GM18505 (cell line): ENCODE measurements at regions not wholly inside any gene's neighbourhood (a gene's known extent, or its start where the extent isn't known, plus 50 kb on each side); places are given as distances from the start of the nearest gene placed in this dataset.

Experiments used
- ATAC-seq: cut with Tn5 transposase; IDR thresholded peaks from one replicate; pipeline ENCODE4 v1.9.1; 2021; ENCODE audit not compliant: unreplicated experiment
- POLR2A ChIP-seq: IDR thresholded peaks from 4 replicates; pipeline ENCODE4 v1.6.1; 2011; ENCODE audit warnings: borderline replicate concordance; ENCODE audit not compliant: insufficient read depth, insufficient read length; ENCODE audit errors: extremely low read depth

DNA sequence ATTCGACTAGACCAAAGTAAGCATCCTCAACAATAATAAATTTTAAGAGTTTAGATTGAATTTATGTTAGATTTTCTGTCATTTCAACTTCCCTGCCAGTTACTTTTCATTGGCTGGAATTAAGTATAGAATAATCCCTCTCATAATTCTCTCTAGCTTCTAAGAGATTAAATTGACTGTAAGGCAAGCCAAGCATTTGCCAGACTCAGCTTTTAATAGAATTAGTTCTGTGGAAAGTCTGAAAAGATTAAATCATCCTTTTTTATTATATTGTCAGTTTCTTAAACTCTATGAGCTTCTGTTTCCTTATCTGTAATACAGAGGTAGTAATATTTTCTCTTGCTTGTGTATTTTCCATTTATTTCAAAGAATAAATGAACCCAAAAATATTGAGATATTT is 77.9 kb upstream of the ZNF804A start:
- no peak for TF ChIP-seq POLR2A
- ATAC-seq, result no peak

DNA sequence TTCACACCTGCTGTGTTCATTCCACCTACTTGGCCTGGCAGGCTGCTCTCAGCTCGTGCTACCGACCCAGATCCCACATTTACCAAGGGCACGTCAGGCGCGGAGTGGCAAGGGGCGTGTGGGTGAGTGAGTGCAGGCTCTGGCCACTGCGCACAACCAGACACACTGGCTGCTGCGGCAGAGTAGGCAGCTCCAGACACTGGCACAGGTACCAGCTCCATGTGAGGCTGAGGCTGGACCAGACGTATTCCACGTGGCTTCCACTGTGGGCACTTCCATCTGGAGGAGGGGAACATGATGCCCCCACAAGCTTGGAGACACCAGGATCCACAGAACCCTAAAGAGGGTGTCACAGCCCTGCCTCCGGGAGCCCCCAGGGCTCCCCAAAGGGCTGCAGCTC is 74.6 kb upstream of the ZNF804A start:
- ATAC-seq, result no peak
- TF ChIP-seq POLR2A, result no peak

DNA sequence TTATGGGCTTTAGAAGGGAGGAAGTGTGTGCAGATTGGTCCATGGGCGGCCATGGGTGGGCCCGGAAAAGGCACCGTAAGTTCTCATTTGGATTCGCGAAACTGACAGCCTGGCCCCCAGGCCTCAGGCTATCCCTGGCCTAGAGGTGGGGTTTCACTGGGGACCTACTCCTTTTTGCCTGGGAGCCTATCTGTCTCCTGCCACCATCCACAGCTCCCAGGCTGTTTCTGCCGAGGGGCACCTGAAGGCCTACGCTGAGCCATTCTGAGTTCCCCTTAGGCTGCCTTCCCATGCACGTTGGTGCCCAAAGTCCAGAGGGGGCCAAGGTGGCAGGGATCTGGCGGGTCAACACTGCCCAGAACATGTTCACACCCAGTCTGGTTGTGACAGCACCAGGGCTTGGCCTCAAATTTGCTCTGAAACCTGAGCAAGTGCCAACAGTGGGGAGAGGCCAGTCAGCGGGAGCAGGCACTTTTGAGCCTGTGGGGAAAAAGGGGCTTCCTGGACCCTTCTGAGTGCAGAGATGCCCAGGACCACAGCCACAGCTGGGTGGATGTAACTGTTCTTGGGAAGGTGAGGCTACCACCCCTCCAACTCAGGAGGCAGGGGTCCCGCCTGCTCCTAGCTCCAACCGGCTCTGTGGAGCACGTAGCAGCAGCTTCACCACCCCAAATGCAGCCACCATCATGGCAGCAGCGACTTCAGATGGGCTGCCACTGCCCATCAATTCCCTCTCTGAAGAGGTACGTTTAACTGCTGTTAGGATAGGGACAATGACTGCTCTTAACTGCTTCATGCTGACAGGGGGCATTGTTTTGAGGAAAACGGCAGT is 73.6 kb upstream of the ZNF804A start:
- ATAC-seq, result no peak
- no peak for TF ChIP-seq POLR2A

DNA sequence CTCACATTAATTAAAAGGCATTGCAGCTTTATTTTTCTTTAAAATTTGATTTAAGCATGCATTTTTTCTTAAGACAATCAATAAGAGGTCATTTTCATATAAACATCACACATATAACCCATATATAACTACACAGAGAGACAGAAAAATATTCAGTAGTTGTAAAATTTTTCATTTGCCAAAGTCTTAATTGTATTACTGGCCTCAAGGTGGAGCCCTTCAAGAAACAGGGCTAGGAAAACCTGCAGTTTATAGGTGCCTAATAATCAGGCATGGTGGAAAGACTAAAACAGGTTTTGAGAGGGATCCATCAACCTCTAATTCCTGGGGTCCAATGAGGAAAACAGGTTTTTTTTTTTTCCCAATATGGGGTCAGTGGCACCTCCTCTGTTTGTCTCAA is 71.3 kb upstream of the ZNF804A start:
- TF ChIP-seq POLR2A, result no peak
- no peak for ATAC-seq

DNA sequence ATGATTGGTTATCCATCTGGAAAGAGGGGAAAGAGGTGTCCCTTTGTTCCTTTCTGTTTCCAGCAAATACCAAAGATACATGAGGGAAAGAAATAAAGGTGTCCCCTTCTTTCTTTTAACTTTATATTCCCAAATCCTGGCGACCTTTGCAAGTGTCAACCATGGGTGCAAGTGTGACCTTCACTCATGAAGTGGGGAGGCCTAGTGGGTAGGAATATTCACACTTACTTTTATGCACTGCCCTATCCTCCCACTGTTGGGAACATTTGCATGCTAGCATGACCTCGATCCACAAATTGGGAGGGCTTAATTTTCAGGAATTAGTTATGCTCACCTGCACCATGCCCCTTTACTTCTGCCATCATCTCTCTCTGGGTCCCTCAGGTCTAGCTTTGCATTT is 70.2 kb upstream of the ZNF804A start:
- no peak for ATAC-seq
- no peak for TF ChIP-seq POLR2A

DNA sequence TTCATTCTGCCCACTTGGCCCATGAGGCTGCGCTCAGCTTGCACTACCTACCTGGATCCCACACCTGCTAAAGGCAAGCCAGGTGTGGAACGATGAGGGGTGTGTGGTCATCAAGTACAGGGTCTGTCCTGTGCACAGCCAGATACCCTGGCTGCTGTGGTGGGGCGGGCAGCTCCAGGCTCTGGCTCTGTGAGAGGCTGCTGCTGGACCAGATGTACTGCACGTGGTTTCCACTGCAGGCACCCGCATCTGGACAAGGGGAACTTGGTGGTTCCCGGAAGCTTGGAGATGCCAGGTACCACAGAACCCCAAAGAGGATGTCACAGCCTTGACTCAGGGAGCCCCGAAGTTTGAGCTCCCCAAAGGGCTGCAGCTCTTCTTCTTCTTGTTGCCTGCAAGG is 68.1 kb upstream of the ZNF804A start:
- no peak for TF ChIP-seq POLR2A
- ATAC-seq, result no peak

DNA sequence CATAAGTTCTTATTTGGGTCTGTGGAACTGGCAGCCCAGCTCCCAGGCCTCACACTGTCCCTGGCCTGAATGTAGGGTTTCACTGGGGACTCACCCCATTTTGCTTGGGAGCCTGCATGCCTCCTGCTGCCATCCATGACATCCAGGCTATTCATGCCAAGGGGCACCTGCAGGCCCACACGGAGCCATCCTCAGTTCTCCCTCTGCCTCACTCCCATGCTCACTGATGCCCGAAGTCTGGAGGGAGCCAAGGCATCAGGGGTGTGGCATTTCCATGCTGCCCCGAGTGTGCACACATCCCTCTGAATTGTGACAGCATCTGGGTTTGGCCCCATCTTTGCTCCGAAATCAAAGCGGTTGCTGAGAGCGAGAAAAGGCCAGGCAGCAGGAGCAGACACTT is 67.4 kb upstream of the ZNF804A start:
- no peak for TF ChIP-seq POLR2A
- ATAC-seq, result no peak

DNA sequence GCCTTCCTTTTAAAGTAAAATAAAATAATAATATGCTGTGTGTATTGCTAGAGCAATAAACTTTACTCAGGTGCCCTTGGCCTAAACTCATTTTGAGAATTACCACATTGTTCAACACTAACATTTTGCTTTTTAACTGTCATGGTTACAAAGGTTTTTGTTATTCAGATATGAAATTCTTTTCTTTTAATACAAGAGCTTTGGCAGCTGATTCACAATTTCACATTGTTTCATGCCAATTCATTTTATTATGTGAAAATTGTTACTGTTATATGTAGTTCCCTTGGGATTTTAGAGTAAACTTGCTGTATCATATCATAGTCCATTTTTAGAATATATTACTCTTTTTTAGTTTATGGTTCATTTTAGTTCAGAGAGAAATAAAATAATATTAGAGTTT is 65.8 kb upstream of the ZNF804A start:
- no peak for TF ChIP-seq POLR2A
- ATAC-seq, result no peak

DNA sequence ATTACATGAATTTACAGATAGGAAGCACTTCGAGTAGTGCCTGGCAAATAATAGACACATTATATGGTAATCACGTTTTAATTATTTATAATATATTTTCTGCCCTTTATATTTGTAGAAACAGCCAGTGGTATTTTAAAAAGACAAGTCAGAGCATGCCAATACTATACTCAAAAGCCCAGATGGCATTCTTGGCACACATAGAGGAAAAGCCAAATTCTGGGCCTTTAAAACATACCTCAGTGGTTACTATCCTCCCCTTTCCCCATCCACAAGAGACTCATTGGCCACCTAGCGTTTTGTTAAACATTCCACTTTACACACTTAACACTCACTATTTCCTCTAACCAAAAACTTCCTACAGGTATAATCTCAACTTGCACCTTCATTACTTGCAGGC is 63.3 kb upstream of the ZNF804A start:
- no peak for ATAC-seq
- TF ChIP-seq POLR2A, result no peak

DNA sequence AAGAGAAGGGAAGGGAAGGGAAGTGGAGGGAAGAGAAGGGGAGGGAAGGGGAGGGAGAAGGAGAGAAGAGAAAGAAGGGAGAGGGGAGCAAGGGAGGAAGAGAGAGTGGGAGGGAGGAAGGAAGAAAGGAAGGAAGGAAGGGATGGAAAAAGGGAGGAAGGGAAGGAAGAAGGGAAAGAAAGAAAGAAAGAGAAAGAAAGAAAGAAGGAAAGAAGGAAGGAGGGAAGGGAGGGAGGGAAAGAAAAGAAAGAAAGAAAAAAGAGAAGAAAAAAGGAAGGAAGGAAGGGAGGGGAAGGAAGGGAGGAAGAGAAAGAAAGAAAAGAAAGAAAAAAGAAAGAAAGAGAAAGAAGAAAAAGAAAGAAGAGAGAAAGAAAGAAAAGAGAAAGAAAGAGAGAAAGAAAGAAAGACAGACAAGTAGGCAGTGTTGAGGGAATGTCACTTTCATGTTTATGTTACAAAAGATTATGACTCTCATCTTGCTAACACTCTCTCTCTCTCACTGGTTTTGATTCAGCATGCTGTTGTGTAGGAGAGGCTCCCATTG is 58.0 kb upstream of the ZNF804A start:
- no peak for ATAC-seq
- no peak for TF ChIP-seq POLR2A

DNA sequence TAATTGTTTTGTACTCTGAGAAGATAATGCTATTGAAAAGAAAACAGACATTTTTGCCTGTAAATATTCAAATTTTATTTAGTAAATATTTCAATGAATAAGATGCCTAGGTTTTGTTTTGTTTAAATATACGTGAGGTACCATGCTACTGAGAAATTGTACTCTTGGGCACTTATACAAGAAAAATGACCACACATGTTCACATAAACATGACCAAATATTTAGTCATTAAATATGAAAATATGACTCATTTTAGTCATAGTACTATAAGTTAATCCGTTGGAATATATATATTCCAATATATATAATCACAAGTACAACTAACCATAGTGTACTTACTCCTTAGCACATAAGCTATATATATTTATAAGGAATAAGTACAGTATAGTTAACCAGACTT is 56.7 kb upstream of the ZNF804A start:
- TF ChIP-seq POLR2A, result no peak
- no peak for ATAC-seq

DNA sequence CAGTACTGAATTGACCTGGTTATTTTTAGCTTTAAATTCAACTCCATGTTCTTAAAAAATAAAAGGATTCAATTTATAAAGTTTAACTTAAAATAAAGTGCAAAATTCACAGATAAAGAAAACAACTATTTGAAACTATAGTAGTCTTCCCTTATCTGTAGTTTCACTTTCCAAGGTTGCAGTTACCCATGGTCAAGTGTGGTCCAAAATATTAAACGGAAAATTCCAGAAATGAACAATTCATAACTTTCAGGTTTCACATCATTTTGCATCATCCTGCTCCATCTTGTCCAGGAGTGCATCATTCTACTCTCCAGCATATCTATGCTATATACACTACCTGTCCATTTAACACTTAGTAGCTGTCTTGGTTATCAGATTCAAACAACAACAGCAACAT is 54.5 kb upstream of the ZNF804A start:
- ATAC-seq, result no peak
- TF ChIP-seq POLR2A, result no peak
